Endothelial cell of umbilical vein (primary cell): ENCODE measurements at regions not wholly inside any gene's neighbourhood (a gene's known extent, or its start where the extent isn't known, plus 50 kb on each side); places are given as distances from the start of the nearest gene placed in this dataset.

Source experiments
- BruUV-seq: library from RNA; stranded (reverse); fragments of 400-500 nt; replicated peaks from 2 replicates; lab custom pipeline; 2021; lab: Mats Ljungman, UMichigan
- CTCF ChIA-PET: fragments of 300-600, 350-600 bp; sonication (Branson Sonifier 250); formaldehyde crosslinking; loops from one replicate; lab custom pipeline; 2021; ENCODE audit warnings: antibody characterized with exemption, inconsistent platforms; lab: Charles Lee
- POLR2A ChIA-PET: fragments of 300-600, 350-600 bp; sonication (Branson Sonifier 250); formaldehyde crosslinking; loops from one replicate; lab custom pipeline; 2021; ENCODE audit warnings: antibody characterized with exemption, inconsistent platforms; lab: Charles Lee
- DNase-seq: peaks from one replicate; pipeline ENCODE4 v3.0.0-alpha.2; 2011; ENCODE audit warnings: low read depth, low spot score
- FAIRE-seq: peaks from 2 replicates; lab custom pipeline; 2011; peaks lifted over from hg19 to GRCh38; lab: Jason Lieb, UNC
- H2AFZ ChIP-seq: 2 replicates; pipeline ENCODE4 v1.6.0; 2012; ENCODE audit warnings: low read depth, low read length, control low read depth, inconsistent platforms
- H3K27ac ChIP-seq: 2 replicates; pipeline ENCODE4 v1.5.1; 2011; ENCODE audit warnings: low read depth, mild to moderate bottlenecking, control low read depth, low read length, moderate library complexity; ENCODE audit not compliant: insufficient read depth
- H3K27me3 ChIP-seq, 2 experiments: 2 replicates each; pipeline versions ENCODE4 v1.6.0 to v1.6.1; 2011; ENCODE audit warnings: low read length in 2 of 2, mixed read lengths in 1 of 2; ENCODE audit not compliant: control insufficient read depth in 2 of 2, insufficient read depth in 2 of 2
- H3K36me3 ChIP-seq, 2 experiments: 2 replicates in 1 of 2; 3 replicates in 1 of 2; pipeline ENCODE4 v1.5.1; 2011; ENCODE audit warnings: low read length in 2 of 2, mild to moderate bottlenecking in 1 of 2, moderate library complexity in 1 of 2; ENCODE audit not compliant: control insufficient read depth in 2 of 2, insufficient read depth in 2 of 2; ENCODE audit errors: extremely low read depth in 1 of 2
- H3K4me1 ChIP-seq: 3 replicates; pipeline ENCODE4 v1.5.1; 2011; ENCODE audit warnings: mild to moderate bottlenecking, low read length; ENCODE audit not compliant: control insufficient read depth, insufficient read depth; ENCODE audit errors: extremely low read depth
- H3K4me2 ChIP-seq: 2 replicates; pipeline ENCODE4 v1.6.1; 2011; ENCODE audit warnings: low read length, control low read depth, mixed read lengths; ENCODE audit not compliant: insufficient read depth
- H3K4me3 ChIP-seq, 3 experiments: fragments of 200-600 bp in 1 of 3; sonication (generic), shearing (Covaris generic) in 1 of 3; replicated peaks in 1 of 3; 2 replicates each; pipeline ENCODE4 v1.5.1; 2011 to 2016; ENCODE audit warnings: control low read depth in 3 of 3, low read length in 3 of 3, mild to moderate bottlenecking in 2 of 3, inconsistent platforms in 1 of 3, low read depth in 1 of 3, moderate library complexity in 1 of 3; ENCODE audit not compliant: insufficient read depth in 1 of 3
- H3K79me2 ChIP-seq: 2 replicates; pipeline ENCODE4 v1.6.0; 2012; ENCODE audit warnings: low read length, inconsistent platforms; ENCODE audit not compliant: control insufficient read depth, insufficient read depth
- H3K9ac ChIP-seq: replicated peaks from 2 replicates; pipeline ENCODE3; 2011; ENCODE audit warnings: low read length, control low read depth; ENCODE audit not compliant: insufficient read depth; ENCODE audit errors: extremely low read depth
- H3K9me1 ChIP-seq: replicated peaks from 3 replicates; pipeline ENCODE4 v1.6.0; 2011; ENCODE audit warnings: mild to moderate bottlenecking, low read length; ENCODE audit not compliant: control insufficient read depth, insufficient read depth; ENCODE audit errors: extremely low read depth
- H3K9me3 ChIP-seq: replicated peaks from 2 replicates; pipeline ENCODE4 v1.5.1; 2012; ENCODE audit warnings: low read length, inconsistent platforms; ENCODE audit not compliant: control insufficient read depth, insufficient read depth
- H4K20me1 ChIP-seq: replicated peaks from 2 replicates; pipeline ENCODE3; 2011; ENCODE audit warnings: mild to moderate bottlenecking, low read length; ENCODE audit not compliant: control insufficient read depth, insufficient read depth; ENCODE audit errors: extremely low read depth
- EZH2 ChIP-seq: IDR thresholded peaks from 2 replicates; pipeline ENCODE4 v1.6.1; 2012; ENCODE audit warnings: borderline replicate concordance, low read depth, mild to moderate bottlenecking, moderate library complexity, low read length, inconsistent platforms; ENCODE audit not compliant: severe bottlenecking
- FOS ChIP-seq: IDR thresholded peaks from 2 replicates; pipeline ENCODE4 v1.6.1; 2011; ENCODE audit warnings: mild to moderate bottlenecking, low read length, moderate library complexity, borderline replicate concordance; ENCODE audit not compliant: insufficient read depth
- GATA2 ChIP-seq: IDR thresholded peaks from 2 replicates; pipeline ENCODE4 v1.7.0; 2011; ENCODE audit warnings: low read depth, mild to moderate bottlenecking, moderate library complexity, mixed read lengths, low read length; ENCODE audit not compliant: insufficient read length, insufficient read depth
- JUN ChIP-seq: IDR thresholded peaks from 2 replicates; pipeline ENCODE4 v1.6.1; 2011; ENCODE audit warnings: borderline replicate concordance, low read depth; ENCODE audit not compliant: insufficient read length, insufficient read depth
- MYC ChIP-seq: IDR thresholded peaks from one replicate; pipeline ENCODE4 v1.6.1; 2011; ENCODE audit warnings: mild to moderate bottlenecking, low read depth, low read length
- POLR2A ChIP-seq: IDR thresholded peaks from 2 replicates; pipeline ENCODE4 v1.6.1; 2012; ENCODE audit warnings: low read depth, mild to moderate bottlenecking, control low read depth, low read length
- POLR2AphosphoS5 ChIP-seq: IDR thresholded peaks from 2 replicates; pipeline ENCODE4 v1.6.1; 2012; ENCODE audit warnings: low read depth, mild to moderate bottlenecking, control low read depth, low read length, moderate library complexity; ENCODE audit not compliant: insufficient read depth
- dilution Hi-C: fragments of 300-500 bp; cut with MboI; formaldehyde crosslinking; loops from one replicate; pipeline ENCODE4 v1.15.0; 2019; ENCODE audit warnings: low sequenced_read_pairs; ENCODE audit not compliant: extremely low pct_ligation_motif_present
- intact Hi-C: fragments of 100-400 bp; cut with micrococcal nuclease; formaldehyde crosslinking; loops from one replicate; pipeline ENCODE4 v1.10.0; 2022
- TF ChIP-seq, protein P1 (sequence below): IDR thresholded peaks from 2 replicates; pipeline ENCODE4 v1.6.1; 2011; ENCODE audit not compliant: insufficient read depth, insufficient read length
- TF ChIP-seq, protein P2 (sequence below), 2 donors: IDR thresholded peaks; 1 replicate in 1 of 2; 2 replicates in 1 of 2; pipeline ENCODE4 v1.5.1; 2011; ENCODE audit warnings: low read length in 2 of 2, mild to moderate bottlenecking in 2 of 2, moderate library complexity in 2 of 2, control low read depth in 1 of 2, inconsistent platforms in 1 of 2, low read depth in 1 of 2; ENCODE audit not compliant: insufficient read depth in 1 of 2; ENCODE audit errors: extremely low read depth in 1 of 2

DNA sequence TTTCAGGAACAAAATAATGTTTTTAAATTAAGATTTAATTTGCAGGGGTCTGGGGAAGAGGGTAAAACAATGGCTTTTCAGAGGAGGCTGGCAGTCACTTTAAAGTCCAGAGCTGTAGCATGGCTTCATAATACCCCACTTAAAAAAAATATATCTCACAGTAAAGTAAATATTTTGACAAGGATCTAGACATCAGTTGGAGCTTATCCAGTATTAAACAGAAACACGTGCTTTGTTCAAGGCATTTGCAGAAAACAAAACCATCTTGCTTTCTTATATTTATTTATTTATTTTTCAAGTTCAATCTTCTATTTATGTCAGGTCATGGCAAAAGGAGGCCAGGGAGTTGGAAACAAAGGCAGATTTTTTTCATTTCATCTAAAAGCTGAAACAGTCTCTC is 53.3 kb upstream of the PRL start:
- dilution Hi-C loops = no loop called here
- POLR2A ChIA-PET = no interaction called here

DNA sequence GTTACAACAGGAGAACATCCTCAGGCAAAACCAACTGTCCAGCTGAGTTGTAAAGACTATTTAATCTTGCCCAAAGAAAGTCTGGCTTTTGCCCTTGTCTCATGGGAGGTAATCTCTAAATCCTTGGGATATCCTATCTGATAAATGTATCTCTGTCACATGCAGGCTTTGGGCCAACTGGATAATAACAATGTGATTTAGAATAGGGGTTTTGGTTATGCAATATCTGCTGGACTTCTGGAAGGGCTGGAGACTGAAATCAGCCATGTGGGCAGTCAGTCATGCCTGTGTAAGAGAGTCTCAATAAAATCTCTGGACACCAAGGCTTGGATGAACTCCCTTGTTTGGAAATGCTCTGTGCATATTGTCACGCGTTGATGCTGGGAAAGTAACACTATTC is 56.3 kb upstream of the PRL start:
- Histone ChIP-seq H3K27ac (no peak overlapping the region), H3K9me3 (no peaks in the 10 kb centered on the region), H3K36me3 (no peaks in the 10 kb centered on the region), H4K20me1 (no peaks in the 10 kb centered on the region), H2AFZ (no peak overlapping the region), H3K79me2 (no peaks in the 10 kb centered on the region), H3K4me1 (peaks cover 4% of the 10 kb centered on the region), H3K4me2 (no peak overlapping the region), H3K4me3 (no peak overlapping the region), H3K9ac (no peak overlapping the region), H3K9me1 (no peaks in the 10 kb centered on the region), H3K27me3 (no peaks in the 10 kb centered on the region)
- TF ChIP-seq, protein P1, sequence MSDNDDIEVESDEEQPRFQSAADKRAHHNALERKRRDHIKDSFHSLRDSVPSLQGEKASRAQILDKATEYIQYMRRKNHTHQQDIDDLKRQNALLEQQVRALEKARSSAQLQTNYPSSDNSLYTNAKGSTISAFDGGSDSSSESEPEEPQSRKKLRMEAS = no peak
- TF ChIP-seq FOS (no peak), JUN (no peak), EZH2 (no peak), GATA2 (no peak), MYC (no peak), POLR2A (no peak)
- TF ChIP-seq, protein P2, sequence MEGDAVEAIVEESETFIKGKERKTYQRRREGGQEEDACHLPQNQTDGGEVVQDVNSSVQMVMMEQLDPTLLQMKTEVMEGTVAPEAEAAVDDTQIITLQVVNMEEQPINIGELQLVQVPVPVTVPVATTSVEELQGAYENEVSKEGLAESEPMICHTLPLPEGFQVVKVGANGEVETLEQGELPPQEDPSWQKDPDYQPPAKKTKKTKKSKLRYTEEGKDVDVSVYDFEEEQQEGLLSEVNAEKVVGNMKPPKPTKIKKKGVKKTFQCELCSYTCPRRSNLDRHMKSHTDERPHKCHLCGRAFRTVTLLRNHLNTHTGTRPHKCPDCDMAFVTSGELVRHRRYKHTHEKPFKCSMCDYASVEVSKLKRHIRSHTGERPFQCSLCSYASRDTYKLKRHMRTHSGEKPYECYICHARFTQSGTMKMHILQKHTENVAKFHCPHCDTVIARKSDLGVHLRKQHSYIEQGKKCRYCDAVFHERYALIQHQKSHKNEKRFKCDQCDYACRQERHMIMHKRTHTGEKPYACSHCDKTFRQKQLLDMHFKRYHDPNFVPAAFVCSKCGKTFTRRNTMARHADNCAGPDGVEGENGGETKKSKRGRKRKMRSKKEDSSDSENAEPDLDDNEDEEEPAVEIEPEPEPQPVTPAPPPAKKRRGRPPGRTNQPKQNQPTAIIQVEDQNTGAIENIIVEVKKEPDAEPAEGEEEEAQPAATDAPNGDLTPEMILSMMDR (IDR thresholded peaks at IDR 0.05; ENCODE audit: extremely low read depth in 1 of 2, insufficient read depth in 1 of 2, low read depth in 1 of 2, low read length in 2 of 2) = no peak
- no TSS peak for BruUV-seq
- dilution Hi-C loops (no loop called here), intact Hi-C loops (no loop called here)
- ChIA-PET CTCF (no interaction called here), POLR2A (no interaction called here)
- no peak for DNase-seq
- no peak for FAIRE-seq

More for the DNA sequence above, 53.3 kb upstream of the PRL start:
- Histone ChIP-seq H3K4me1 (peaks cover 4% of the 10 kb centered on the region), H3K79me2 (no peaks in the 10 kb centered on the region), H3K9me1 (no peaks in the 10 kb centered on the region), H3K9me3 (no peaks in the 10 kb centered on the region), H3K27me3 (no peaks in the 10 kb centered on the region), H3K9ac (no peak overlapping the region), H3K4me3 (no peak overlapping the region), H3K27ac (no peak overlapping the region), H3K4me2 (no peak overlapping the region), H2AFZ (no peak overlapping the region), H3K36me3 (no peaks in the 10 kb centered on the region), H4K20me1 (no peaks in the 10 kb centered on the region)
- intact Hi-C loops = no loop called here
- BruUV-seq = no TSS peak
- CTCF ChIA-PET = interaction anchor here (1.4 kb wide), 1 partner anchor 12 kb away, joined by 3 read pairs; no protein-coding TSS in a partner anchor
- FAIRE-seq (no peak), DNase-seq (peak; percentile 62)
- TF ChIP-seq POLR2AphosphoS5 (no peak), GATA2 (no peak), POLR2A (no peak), FOS (no peak)
- TF ChIP-seq, protein P2 (IDR thresholded peaks at IDR 0.05; ENCODE audit: extremely low read depth in 1 of 2, insufficient read depth in 1 of 2, low read depth in 1 of 2, low read length in 2 of 2) = no peak
